OCI-LY3 (cell line): ENCODE measurements at regions not wholly inside any gene's neighbourhood (a gene's known extent, or its start where the extent isn't known, plus 50 kb on each side); places are given as distances from the start of the nearest gene placed in this dataset.
A peak's percentile ranks its signal among the peaks of the same experiment; 100 is the strongest.

Experiments used
- H2AFZ ChIP-seq: fragments of 200-600, 300-600 bp; shearing (Covaris generic); 2 replicates; pipeline ENCODE4 v1.6.0; 2014; ENCODE audit warnings: antibody characterized with exemption, low read depth, low read length
- H3K27ac ChIP-seq: fragments of 200-600, 300-600 bp; sonication (generic); 2 replicates; pipeline ENCODE4 v1.5.1; 2014; ENCODE audit warnings: mild to moderate bottlenecking, low read length, moderate library complexity, mixed read lengths
- H3K27me3 ChIP-seq: fragments of 200-600, 300-600 bp; sonication (generic); 2 replicates; pipeline ENCODE4 v1.6.1; 2014; ENCODE audit warnings: low read depth, low read length, mixed read lengths
- H3K36me3 ChIP-seq: fragments of 200-600, 300-600 bp; sonication (generic); replicated peaks from 2 replicates; pipeline ENCODE3; 2014; ENCODE audit warnings: low read depth, low read length, mixed read lengths
- H3K4me1 ChIP-seq: fragments of 300-600, 200-600 bp; sonication (generic); 2 replicates; pipeline ENCODE4 v1.6.1; 2014; ENCODE audit warnings: low read length, mixed read lengths
- H3K4me2 ChIP-seq: fragments of 200-600, 300-600 bp; sonication (generic); 2 replicates; pipeline ENCODE4 v1.6.1; 2014; ENCODE audit warnings: low read length, mixed read lengths
- H3K4me3 ChIP-seq: fragments of 300-600, 200-600 bp; sonication (generic); 2 replicates; pipeline ENCODE4 v1.5.1; 2014; ENCODE audit warnings: antibody characterized with exemption, mild to moderate bottlenecking, low read length, moderate library complexity
- H3K79me2 ChIP-seq: fragments of 300-600, 200-600 bp; shearing (Covaris generic); 2 replicates; pipeline ENCODE4 v1.6.1; 2014; ENCODE audit warnings: mild to moderate bottlenecking, low read length, mixed read lengths
- H3K9ac ChIP-seq: fragments of 300-600, 200-600 bp; shearing (Covaris generic); 2 replicates; pipeline ENCODE4 v1.6.0; 2014; ENCODE audit warnings: mild to moderate bottlenecking, low read length, moderate library complexity
- H3K9me3 ChIP-seq: fragments of 200-600, 300-600 bp; shearing (Covaris generic); 2 replicates; pipeline ENCODE4 v1.6.1; 2014; ENCODE audit warnings: low read length, mixed read lengths; ENCODE audit not compliant: insufficient read depth
- H4K20me1 ChIP-seq: fragments of 200-600, 300-600 bp; sonication (generic); 2 replicates; pipeline ENCODE4 v1.6.1; 2016; ENCODE audit warnings: low read length, mixed read lengths; ENCODE audit not compliant: insufficient read depth
- CTCF ChIP-seq: fragments of 200-600, 300-600 bp; sonication (generic); IDR thresholded peaks from 2 replicates; pipeline ENCODE4 v1.5.1; 2014; ENCODE audit warnings: antibody characterized with exemption, low read length, low read depth
- EZH2phosphoT487 ChIP-seq: fragments of 200-600 bp; shearing (Covaris generic); IDR thresholded peaks from 2 replicates; pipeline ENCODE4 v1.6.1; 2018; ENCODE audit warnings: antibody characterized with exemption, mixed run types, low read depth

- H2AFZ ChIP-seq = no peak overlapping the region
These were observed 145.9 kb upstream of the GNPDA2 start for GRCh38 chr4:44872246-44872645.

GRCh38 chr4:44871133-44871532 lies 144.8 kb upstream of the GNPDA2 start:
- Histone ChIP-seq H3K27ac (no peak overlapping the region), H3K9me3 (no peaks in the 10 kb centered on the region), H3K36me3 (no peaks in the 10 kb centered on the region), H3K4me1 (no peaks in the 10 kb centered on the region), H3K4me2 (no peak overlapping the region), H3K79me2 (no peaks in the 10 kb centered on the region), H3K27me3 (no peaks in the 10 kb centered on the region), H3K4me3 (no peak overlapping the region), H3K9ac (no peak overlapping the region), H4K20me1 (no peaks in the 10 kb centered on the region), H2AFZ (no peak overlapping the region)
- TF ChIP-seq EZH2phosphoT487 (no peak), CTCF (no peak)

More at GRCh38 chr4:44872246-44872645, 145.9 kb upstream of the GNPDA2 start:
- Histone ChIP-seq H3K4me1 (no peaks in the 10 kb centered on the region), H3K27ac (no peak overlapping the region), H3K4me3 (no peak overlapping the region), H3K79me2 (no peaks in the 10 kb centered on the region), H3K36me3 (no peaks in the 10 kb centered on the region), H4K20me1 (no peaks in the 10 kb centered on the region), H3K9ac (no peak overlapping the region), H3K9me3 (no peaks in the 10 kb centered on the region), H3K27me3 (no peaks in the 10 kb centered on the region), H3K4me2 (no peak overlapping the region)
- no peak for TF ChIP-seq CTCF

DNA sequence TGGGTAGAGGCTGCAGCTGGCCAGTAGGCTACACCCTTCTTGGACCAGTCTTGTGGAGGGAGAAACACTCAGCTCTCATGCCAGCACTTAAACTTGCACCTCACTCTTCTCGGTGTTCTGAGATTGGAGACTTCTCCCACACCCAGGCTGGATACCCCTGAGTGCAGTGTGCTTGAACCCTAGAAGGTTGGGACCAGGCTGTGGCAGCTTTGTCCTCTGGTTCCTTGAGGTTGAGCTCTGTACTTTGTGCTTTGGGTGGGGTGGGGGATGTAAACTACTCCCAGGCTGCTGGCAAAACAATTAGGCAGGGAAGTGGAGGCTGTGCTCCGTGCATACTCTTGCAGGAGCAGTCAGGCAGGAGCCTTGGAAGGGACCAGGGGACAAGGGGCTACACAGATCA lies 143.6 kb upstream of the GNPDA2 start:
- Histone ChIP-seq H3K79me2 (no peaks in the 10 kb centered on the region), H3K9ac (no peak overlapping the region), H3K4me3 (no peak overlapping the region), H4K20me1 (no peaks in the 10 kb centered on the region), H2AFZ (no peak overlapping the region), H3K27me3 (no peaks in the 10 kb centered on the region), H3K4me1 (no peaks in the 10 kb centered on the region), H3K9me3 (no peaks in the 10 kb centered on the region), H3K36me3 (no peaks in the 10 kb centered on the region), H3K4me2 (no peak overlapping the region), H3K27ac (no peak overlapping the region)
- no peak for TF ChIP-seq CTCF
- TF ChIP-seq EZH2phosphoT487 = no peak

DNA sequence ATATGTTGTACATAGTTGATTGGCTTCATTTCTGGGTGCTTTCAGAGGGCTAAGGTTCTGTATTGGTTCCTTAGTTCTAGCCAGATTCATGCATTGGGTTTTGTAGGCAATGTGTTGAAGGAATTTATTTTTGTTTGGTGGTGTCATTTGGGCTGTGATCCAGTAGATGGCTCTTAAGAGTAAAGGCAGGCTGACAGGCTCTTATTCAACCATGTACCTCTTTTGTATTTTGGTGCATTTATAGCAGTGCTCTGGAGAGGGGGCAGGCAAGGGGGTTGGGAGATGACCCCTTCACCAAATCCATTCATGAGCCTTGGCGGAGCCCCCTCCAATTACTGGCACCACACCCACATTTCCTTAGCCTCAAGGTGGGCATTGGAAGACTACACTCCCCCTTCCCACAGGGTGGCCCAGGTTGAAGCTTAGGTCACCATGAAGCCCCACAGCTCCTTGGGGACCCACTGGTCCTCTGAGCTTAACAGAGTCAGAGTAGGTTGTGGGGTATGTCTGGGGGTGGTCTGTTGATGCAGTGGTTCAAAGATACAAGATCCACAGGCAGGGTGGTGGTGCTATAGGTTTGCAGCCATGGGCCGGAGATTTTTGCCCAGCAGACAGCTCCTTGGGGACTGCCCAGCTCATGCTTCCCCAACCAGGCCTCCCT lies 143.0 kb upstream of the GNPDA2 start:
- H3K4me2 ChIP-seq = no peak overlapping the region
- no peaks in the 10 kb centered on the region for H3K4me1 ChIP-seq
- no peaks in the 10 kb centered on the region for H3K27me3 ChIP-seq
- no peak overlapping the region for H3K4me3 ChIP-seq
- no peaks in the 10 kb centered on the region for H4K20me1 ChIP-seq
- no peaks in the 10 kb centered on the region for H3K36me3 ChIP-seq
- H2AFZ ChIP-seq = no peak overlapping the region
- TF ChIP-seq CTCF (peak; percentile 33; the same call in 1 of the 2 replicates), EZH2phosphoT487 (no peak)
- no peaks in the 10 kb centered on the region for H3K79me2 ChIP-seq
- no peak overlapping the region for H3K9ac ChIP-seq
- no peak overlapping the region for H3K27ac ChIP-seq
- H3K9me3 ChIP-seq = no peaks in the 10 kb centered on the region
